HG02588 (cell line): ENCODE measurements at regions not wholly inside any gene's neighbourhood (a gene's known extent, or its start where the extent isn't known, plus 50 kb on each side); places are given as distances from the start of the nearest gene placed in this dataset.

Source experiments
- ATAC-seq: cut with Tn5 transposase; IDR thresholded peaks from one replicate; pipeline ENCODE4 v1.9.1; 2021; ENCODE audit warnings: mild to moderate bottlenecking, moderate library complexity; ENCODE audit not compliant: unreplicated experiment

GRCh38 chr18:45168866-45169600, 446.2 kb upstream of the SLC14A2 start:
- ATAC-seq = no peak

- ATAC-seq = no peak
Observed at GRCh38 chr18:45169610-45170009, 445.7 kb upstream of the SLC14A2 start.

GRCh38 chr18:45171679-45172191, 443.5 kb upstream of the SLC14A2 start:
- ATAC-seq = no peak

GRCh38 chr18:45173327-45173726, 441.9 kb upstream of the SLC14A2 start:
- ATAC-seq = no peak

GRCh38 chr18:45173799-45174519, 441.3 kb upstream of the SLC14A2 start:
- no peak for ATAC-seq

GRCh38 chr18:45174629-45175136, 440.6 kb upstream of the SLC14A2 start:
- no peak for ATAC-seq

- no peak for ATAC-seq
Observed at GRCh38 chr18:45175511-45175910, 439.8 kb upstream of the SLC14A2 start.

- no peak for ATAC-seq
Observed at GRCh38 chr18:45186832-45187231, 428.4 kb upstream of the SLC14A2 start.

GRCh38 chr18:45191795-45192194, 423.5 kb upstream of the SLC14A2 start:
- no peak for ATAC-seq

- ATAC-seq = peak; percentile 99
Observed at GRCh38 chr18:45197526-45197970, 417.7 kb upstream of the SLC14A2 start.

GRCh38 chr18:45198526-45198925, 416.8 kb upstream of the SLC14A2 start:
- no peak for ATAC-seq

- ATAC-seq = no peak
Observed at GRCh38 chr18:45201029-45201428, 414.2 kb upstream of the SLC14A2 start.

GRCh38 chr18:45201489-45201888, 413.8 kb upstream of the SLC14A2 start:
- ATAC-seq = no peak

- no peak for ATAC-seq
Observed at GRCh38 chr18:45202061-45202460, 413.2 kb upstream of the SLC14A2 start.

GRCh38 chr18:45203677-45204076, 411.6 kb upstream of the SLC14A2 start:
- no peak for ATAC-seq

- ATAC-seq = no peak
Observed at GRCh38 chr18:45207328-45207727, 407.9 kb upstream of the SLC14A2 start.

GRCh38 chr18:45208164-45208563, 407.1 kb upstream of the SLC14A2 start:
- no peak for ATAC-seq

GRCh38 chr18:45212181-45213039, 402.9 kb upstream of the SLC14A2 start:
- ATAC-seq = peak; percentile 99

- ATAC-seq = no peak
Observed at GRCh38 chr18:45213040-45213333, 402.3 kb upstream of the SLC14A2 start.

- ATAC-seq = no peak
Observed at GRCh38 chr18:45218436-45218835, 396.8 kb upstream of the SLC14A2 start.

GRCh38 chr18:45221363-45221762, 393.9 kb upstream of the SLC14A2 start:
- ATAC-seq = no peak
